HEK293 (cell line): ENCODE measurements at regions not wholly inside any gene's neighbourhood (a gene's known extent, or its start where the extent isn't known, plus 50 kb on each side); places are given as distances from the start of the nearest gene placed in this dataset.

Source experiments
- CTCF ChIA-PET: fragments of 350-600 bp; formaldehyde crosslinking; extraction: SDS; loops from one replicate; lab custom pipeline; 2021; ENCODE audit warnings: antibody characterized with exemption; lab: Yijun Ruan, JAX
- POLR2A ChIA-PET: fragments of 300-600 bp; formaldehyde crosslinking; extraction: SDS; loops from one replicate; lab custom pipeline; 2020; ENCODE audit warnings: antibody characterized with exemption, inconsistent platforms; lab: Yijun Ruan, JAX
- H3K27ac ChIP-seq: fragments of 200-500 bp; sonication (Bioruptor generic); 2 replicates; pipeline ENCODE4 v1.5.1; 2014; ENCODE audit warnings: low read depth, low read length, control low read depth, inconsistent platforms; ENCODE audit errors: extremely low read depth
- H3K36me3 ChIP-seq, 2 experiments: fragments of 200-500 bp in 1 of 2; sonication (Bioruptor generic) in 1 of 2; 1 replicate in 1 of 2; 2 replicates in 1 of 2; pipeline ENCODE4 v1.5.1; 2014 to 2017; ENCODE audit warnings: inconsistent platforms in 2 of 2, low read length in 2 of 2; ENCODE audit not compliant: control insufficient read depth in 2 of 2, insufficient read depth in 1 of 2
- H3K4me1 ChIP-seq: fragments of 200-500 bp; sonication (Bioruptor generic); 2 replicates; pipeline ENCODE4 v1.5.1; 2014; ENCODE audit warnings: mild to moderate bottlenecking, low read length, inconsistent platforms; ENCODE audit not compliant: control insufficient read depth, insufficient read depth
- H3K4me3 ChIP-seq: 2 replicates; pipeline ENCODE4 v1.5.1; 2011; ENCODE audit warnings: low read depth, mild to moderate bottlenecking, control low read depth, low read length, moderate library complexity
- H3K9me3 ChIP-seq: fragments of 200-500 bp; sonication (Bioruptor generic); 2 replicates; pipeline ENCODE4 v1.5.1; 2014; ENCODE audit warnings: low read depth, low read length, inconsistent platforms; ENCODE audit not compliant: control insufficient read depth, insufficient read depth
- GLIS2 ChIP-seq: fragments of 450-650 bp; formaldehyde crosslinking; IDR thresholded peaks from 2 replicates; pipeline ENCODE4 v1.5.1; 2016; ENCODE audit warnings: missing biosample characterization, missing genetic modification characterization
- KLF9 ChIP-seq: fragments of 450-650 bp; formaldehyde crosslinking; IDR thresholded peaks from 2 replicates; pipeline ENCODE4 v1.5.1; 2016; ENCODE audit warnings: missing biosample characterization, missing genetic modification characterization, low read depth
- MYNN ChIP-seq: fragments of 450-650 bp; formaldehyde crosslinking; IDR thresholded peaks from 2 replicates; pipeline ENCODE4 v1.5.1; 2016; ENCODE audit warnings: missing biosample characterization, missing genetic modification characterization, borderline replicate concordance
- MZF1 ChIP-seq: fragments of 450-650 bp; formaldehyde crosslinking; IDR thresholded peaks from 2 replicates; pipeline ENCODE4 v1.5.1; 2017; ENCODE audit warnings: missing biosample characterization, missing genetic modification characterization, borderline replicate concordance
- OVOL3 ChIP-seq: fragments of 450-650 bp; formaldehyde crosslinking; IDR thresholded peaks from 2 replicates; pipeline ENCODE4 v1.5.1; 2016; ENCODE audit warnings: missing biosample characterization, missing genetic modification characterization
- PRDM1 ChIP-seq: fragments of 450-650 bp; formaldehyde crosslinking; IDR thresholded peaks from 2 replicates; pipeline ENCODE4; 2016; ENCODE audit warnings: missing biosample characterization, missing genetic modification characterization
- SP3 ChIP-seq: fragments of 450-650 bp; formaldehyde crosslinking; IDR thresholded peaks from 2 replicates; pipeline ENCODE4 v1.5.1; 2016; ENCODE audit warnings: missing biosample characterization, missing genetic modification characterization
- WT1 ChIP-seq: fragments of 450-650 bp; formaldehyde crosslinking; IDR thresholded peaks from 2 replicates; pipeline ENCODE4 v1.5.1; 2016; ENCODE audit warnings: missing biosample characterization, missing genetic modification characterization
- ZNF174 ChIP-seq: fragments of 450-650 bp; formaldehyde crosslinking; IDR thresholded peaks from 2 replicates; pipeline ENCODE4 v1.5.0; 2017; ENCODE audit warnings: missing biosample characterization, mild to moderate bottlenecking, missing genetic modification characterization
- ZNF202 ChIP-seq: fragments of 450-650 bp; formaldehyde crosslinking; IDR thresholded peaks from 2 replicates; pipeline ENCODE4 v1.5.1; 2016; ENCODE audit warnings: missing biosample characterization, missing genetic modification characterization, borderline replicate concordance
- ZNF366 ChIP-seq: fragments of 450-650 bp; formaldehyde crosslinking; conservative IDR thresholded peaks from 2 replicates; pipeline ENCODE4 v1.5.1; 2016; ENCODE audit warnings: missing biosample characterization, missing genetic modification characterization
- ZNF518A ChIP-seq: fragments of 450-650 bp; formaldehyde crosslinking; conservative IDR thresholded peaks from 2 replicates; pipeline ENCODE4 v1.5.1; 2016; ENCODE audit warnings: low read depth, missing biosample characterization, missing genetic modification characterization
- ZNF521 ChIP-seq: fragments of 450-650 bp; formaldehyde crosslinking; IDR thresholded peaks from 2 replicates; pipeline ENCODE4 v1.5.1; 2017; ENCODE audit warnings: missing biosample characterization, mild to moderate bottlenecking, missing genetic modification characterization
- ZNF529 ChIP-seq: fragments of 450-650 bp; formaldehyde crosslinking; IDR thresholded peaks from 2 replicates; pipeline ENCODE4 v1.5.1; 2017; ENCODE audit warnings: missing genetic modification characterization, missing biosample characterization; ENCODE audit not compliant: insufficient replicate concordance
- ZNF596 ChIP-seq: fragments of 450-650 bp; IDR thresholded peaks from 2 replicates; pipeline ENCODE4 v1.5.0; 2018; ENCODE audit warnings: missing biosample characterization, mild to moderate bottlenecking, missing genetic modification characterization, moderate library complexity
- ZNF626 ChIP-seq: fragments of 450-650 bp; sonication (Bioruptor Pico); formaldehyde crosslinking; IDR thresholded peaks from 2 replicates; pipeline ENCODE4 v1.5.1; 2018; ENCODE audit warnings: missing biosample characterization, missing genetic modification characterization, inconsistent platforms
- ZNF629 ChIP-seq: fragments of 450-650 bp; formaldehyde crosslinking; IDR thresholded peaks from 2 replicates; pipeline ENCODE4 v1.5.1; 2017; ENCODE audit warnings: missing biosample characterization, missing genetic modification characterization
- ZNF777 ChIP-seq: fragments of 450-650 bp; formaldehyde crosslinking; IDR thresholded peaks from 2 replicates; pipeline ENCODE4 v1.5.1; 2017; ENCODE audit warnings: missing biosample characterization, missing genetic modification characterization, borderline replicate concordance
- ZNF830 ChIP-seq: fragments of 450-650 bp; IDR thresholded peaks from 2 replicates; pipeline ENCODE4 v1.5.0; 2018; ENCODE audit warnings: missing biosample characterization, missing genetic modification characterization, low read depth, mild to moderate bottlenecking, moderate library complexity

GRCh38 chr5:142403583-142403982 lies 78.8 kb upstream of the SPRY4 start (continued):
- TF ChIP-seq MYNN (tag by site-specific recombination) = no peak
- TF ChIP-seq ZNF629 (tag by site-specific recombination) = no peak
- no peak for TF ChIP-seq OVOL3 (tag by site-specific recombination)
- TF ChIP-seq MZF1 (tag by site-specific recombination) = no peak

DNA sequence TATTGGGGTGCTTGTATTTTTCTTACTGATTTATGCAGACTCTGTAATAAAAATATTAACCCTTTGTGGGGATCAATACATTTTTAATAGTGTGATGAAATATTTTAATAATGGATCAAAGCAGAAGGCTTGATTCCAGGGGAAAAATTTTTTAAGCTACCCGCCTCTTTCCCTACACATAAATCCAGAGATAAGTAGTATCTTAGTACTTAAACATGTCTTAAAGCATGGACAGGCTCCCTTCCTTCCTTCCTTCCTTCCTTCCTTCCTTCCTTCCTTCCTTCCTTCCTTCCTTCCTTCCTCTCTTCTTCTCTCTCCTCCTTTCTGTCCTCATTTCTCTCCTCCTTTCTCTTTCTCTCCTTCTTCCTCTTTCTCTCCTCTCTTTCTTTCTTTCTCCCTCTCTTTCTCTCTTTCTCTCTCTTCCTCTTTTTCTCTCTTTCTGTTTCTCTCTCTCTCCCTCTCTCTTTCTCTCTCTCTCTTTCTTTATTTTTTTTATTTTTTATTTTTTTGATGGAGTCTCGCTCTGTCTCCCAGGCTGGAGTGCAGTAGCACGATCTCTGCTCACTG lies 78.0 kb upstream of the SPRY4 start:
- no peaks in the 10 kb centered on the region for H3K4me1 ChIP-seq
- TF ChIP-seq ZNF521 (tag by site-specific recombination) (no peak), GLIS2 (tag by site-specific recombination) (no peak), PRDM1 (peak; percentile 65; the same call in 1 of the 2 replicates), ZNF830 (no peak), KLF9 (tag by site-specific recombination) (no peak), ZNF366 (tag by site-specific recombination) (peak; percentile 91), ZNF596 (peak; percentile 77), ZNF518A (tag by site-specific recombination) (no peak), ZNF777 (tag by site-specific recombination) (no peak)
- H3K9me3 ChIP-seq = no peaks in the 10 kb centered on the region
- ChIA-PET CTCF (interaction anchor here (0.6 kb wide), 1 partner anchor 292 kb away, joined by 3 read pairs; no protein-coding TSS in a partner anchor), POLR2A (no interaction called here)
- H3K27ac ChIP-seq = no peak overlapping the region
- no peak overlapping the region for H3K4me3 ChIP-seq
- H3K36me3 ChIP-seq = no peaks in the 10 kb centered on the region

DNA sequence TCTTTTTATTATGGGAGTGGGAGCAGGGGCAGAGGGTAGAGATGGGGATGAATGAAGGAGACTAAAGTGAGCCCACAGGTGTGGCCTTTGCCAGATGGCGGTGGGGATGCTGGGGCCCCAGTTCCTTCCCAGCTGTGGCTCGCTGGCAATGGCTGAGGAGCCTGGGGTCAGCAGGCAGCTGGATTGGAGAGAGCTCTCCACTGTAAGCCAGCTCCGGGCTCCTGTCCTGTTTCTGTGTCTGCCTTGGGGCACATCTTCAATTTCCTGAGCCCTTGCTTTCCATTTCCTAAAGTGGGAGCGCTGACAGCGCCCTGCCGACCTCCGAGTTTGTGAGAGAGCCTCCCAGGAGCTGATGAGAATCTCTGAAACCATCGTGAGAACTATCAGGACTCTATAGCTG lies 75.6 kb upstream of the SPRY4 start:
- no peak overlapping the region for H3K27ac ChIP-seq
- H3K4me1 ChIP-seq = no peaks in the 10 kb centered on the region
- no peak overlapping the region for H3K4me3 ChIP-seq
- POLR2A ChIA-PET = no interaction called here
- no peak for TF ChIP-seq SP3 (tag by site-specific recombination)
- TF ChIP-seq, all 188 proteins: peak for 0
- CTCF ChIA-PET = interaction anchor here (0.6 kb wide), 1 partner anchor 313 kb away, joined by 5 read pairs; no protein-coding TSS in a partner anchor
- Histone ChIP-seq H3K36me3 (no peaks in the 10 kb centered on the region), H3K9me3 (no peaks in the 10 kb centered on the region)

DNA sequence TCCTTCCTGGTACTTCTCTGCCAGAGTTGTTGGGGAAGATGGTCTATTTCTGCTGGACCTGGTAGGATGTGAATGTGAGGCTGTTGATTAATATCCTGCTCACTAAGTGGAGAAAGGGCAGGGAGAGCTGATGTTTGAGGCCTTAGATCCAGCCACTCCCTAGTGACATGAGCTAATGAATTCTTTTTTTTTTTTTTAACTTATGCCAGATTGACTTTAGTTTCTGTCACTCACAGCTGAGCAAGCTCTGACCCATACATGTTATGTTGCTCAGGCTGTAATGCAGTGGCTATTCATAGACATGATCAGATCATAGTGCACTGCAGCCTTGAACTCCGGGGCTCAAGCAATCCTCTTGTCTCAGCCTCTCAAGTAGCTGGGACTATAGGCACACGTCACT lies 75.1 kb upstream of the SPRY4 start:
- no peak overlapping the region for H3K4me3 ChIP-seq
- no peaks in the 10 kb centered on the region for H3K4me1 ChIP-seq
- H3K36me3 ChIP-seq = no peaks in the 10 kb centered on the region
- CTCF ChIA-PET = interaction anchor here (0.6 kb wide), 1 partner anchor 313 kb away, joined by 5 read pairs; no protein-coding TSS in a partner anchor
- POLR2A ChIA-PET = no interaction called here
- H3K9me3 ChIP-seq = no peaks in the 10 kb centered on the region
- TF ChIP-seq WT1 (tag by site-specific recombination) (no peak), ZNF626 (tag by site-specific recombination) (no peak), ZNF174 (tag by site-specific recombination) (no peak), ZNF202 (no peak), ZNF529 (tag by site-specific recombination) (no peak)
- H3K27ac ChIP-seq = no peak overlapping the region
